ENCODE measurements at regions not wholly inside any gene's neighbourhood (a gene's known extent, or its start where the extent isn't known, plus 50 kb on each side); places are given as distances from the start of the nearest gene placed in this dataset.

DNA sequence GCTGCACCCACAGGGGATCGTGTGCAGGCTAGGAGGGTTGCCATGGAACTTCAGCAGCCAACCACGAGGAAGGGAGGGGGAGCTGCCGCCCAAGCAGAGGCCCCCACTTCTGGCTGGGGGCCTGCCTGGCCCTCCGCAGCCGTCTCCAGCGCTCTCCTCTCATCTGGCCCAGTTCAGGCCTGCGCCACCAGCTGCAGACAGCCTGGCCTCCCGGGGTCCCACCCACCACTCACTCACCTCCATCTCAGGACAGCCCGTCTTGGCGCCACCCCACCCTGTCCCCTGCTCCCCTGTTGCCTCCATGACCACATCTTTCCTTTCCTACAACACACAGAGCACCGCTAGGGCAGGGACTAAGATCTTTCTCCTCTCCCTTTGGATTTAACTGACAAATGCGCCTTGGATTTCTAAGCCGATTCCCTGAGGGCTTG is 98.7 kb downstream of the ANKRD60 start:
- TF ChIP-seq, protein P1, sequence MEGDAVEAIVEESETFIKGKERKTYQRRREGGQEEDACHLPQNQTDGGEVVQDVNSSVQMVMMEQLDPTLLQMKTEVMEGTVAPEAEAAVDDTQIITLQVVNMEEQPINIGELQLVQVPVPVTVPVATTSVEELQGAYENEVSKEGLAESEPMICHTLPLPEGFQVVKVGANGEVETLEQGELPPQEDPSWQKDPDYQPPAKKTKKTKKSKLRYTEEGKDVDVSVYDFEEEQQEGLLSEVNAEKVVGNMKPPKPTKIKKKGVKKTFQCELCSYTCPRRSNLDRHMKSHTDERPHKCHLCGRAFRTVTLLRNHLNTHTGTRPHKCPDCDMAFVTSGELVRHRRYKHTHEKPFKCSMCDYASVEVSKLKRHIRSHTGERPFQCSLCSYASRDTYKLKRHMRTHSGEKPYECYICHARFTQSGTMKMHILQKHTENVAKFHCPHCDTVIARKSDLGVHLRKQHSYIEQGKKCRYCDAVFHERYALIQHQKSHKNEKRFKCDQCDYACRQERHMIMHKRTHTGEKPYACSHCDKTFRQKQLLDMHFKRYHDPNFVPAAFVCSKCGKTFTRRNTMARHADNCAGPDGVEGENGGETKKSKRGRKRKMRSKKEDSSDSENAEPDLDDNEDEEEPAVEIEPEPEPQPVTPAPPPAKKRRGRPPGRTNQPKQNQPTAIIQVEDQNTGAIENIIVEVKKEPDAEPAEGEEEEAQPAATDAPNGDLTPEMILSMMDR (IDR thresholded peaks at IDR 0.05) = no peak
- no peak for TF ChIP-seq POLR2A (IDR thresholded peaks at IDR 0.05)
